Spleen (tissue), 7 donors: ENCODE measurements at regions not wholly inside any gene's neighbourhood (a gene's known extent, or its start where the extent isn't known, plus 50 kb on each side); places are given as distances from the start of the nearest gene placed in this dataset.

Experiments used
- CTCF ChIP-seq, 11 experiments: fragments of 200-600 bp in 7 of 11; fragments of 450-650 bp in 4 of 11; sonication (generic) in 4 of 11; IDR thresholded peaks in 8 of 11; conservative IDR thresholded peaks in 3 of 11; 1 replicate in 7 of 11; 2 replicates in 4 of 11; pipeline versions ENCODE4 v1.4.0 to v1.8.0; 2016 to 2021; ENCODE audit warnings: antibody characterized with exemption in 11 of 11, inconsistent platforms in 4 of 11, mild to moderate bottlenecking in 1 of 11
- POLR2A ChIP-seq, 3 donors: fragments of 450-650 bp; IDR thresholded peaks; one replicate each; pipeline ENCODE4 v1.5.1; 2017; ENCODE audit warnings: antibody characterized with exemption in 3 of 3, mild to moderate bottlenecking in 1 of 3
- POLR2AphosphoS5 ChIP-seq, 3 donors: sonication (generic); formaldehyde crosslinking; IDR thresholded peaks; one replicate each; pipeline ENCODE4 v1.5.1; 2017; ENCODE audit warnings: antibody characterized with exemption in 3 of 3
- donor health status: DM: no; HTN: no; CAD: no; lungs with moderate emphysema.
- donor health status: DM: no; HTN: no; CAD: no.
- donor health status: DM: no; HTN: no; CAD: no.

GRCh38 chr16:80344570-80344969 lies 196.2 kb upstream of the DYNLRB2 start:
- TF ChIP-seq CTCF (IDR thresholded peaks at IDR 0.05 in 8 of 11, conservative IDR thresholded peaks at IDR 0.05 in 3 of 11): no peak
- TF ChIP-seq POLR2A (IDR thresholded peaks at IDR 0.05): no peak
- no peak for TF ChIP-seq POLR2AphosphoS5 (IDR thresholded peaks at IDR 0.05)
